Sigmoid colon (tissue), 4 donors: ENCODE measurements at regions not wholly inside any gene's neighbourhood (a gene's known extent, or its start where the extent isn't known, plus 50 kb on each side); places are given as distances from the start of the nearest gene placed in this dataset.

Source experiments
- POLR2AphosphoS5 ChIP-seq, 4 donors: sonication (generic); formaldehyde crosslinking; IDR thresholded peaks; one replicate each; pipeline ENCODE4 v1.6.1; 2017; ENCODE audit warnings: antibody characterized with exemption in 4 of 4
- TF ChIP-seq, protein P1 (sequence below), 4 experiments: fragments of 450-650 bp in 3 of 4; fragments of 200-600 bp in 1 of 4; IDR thresholded peaks; one replicate each; pipeline ENCODE4 v1.5.1; 2016 to 2019; ENCODE audit warnings: antibody characterized with exemption in 4 of 4, mild to moderate bottlenecking in 3 of 4, moderate library complexity in 2 of 4

DNA sequence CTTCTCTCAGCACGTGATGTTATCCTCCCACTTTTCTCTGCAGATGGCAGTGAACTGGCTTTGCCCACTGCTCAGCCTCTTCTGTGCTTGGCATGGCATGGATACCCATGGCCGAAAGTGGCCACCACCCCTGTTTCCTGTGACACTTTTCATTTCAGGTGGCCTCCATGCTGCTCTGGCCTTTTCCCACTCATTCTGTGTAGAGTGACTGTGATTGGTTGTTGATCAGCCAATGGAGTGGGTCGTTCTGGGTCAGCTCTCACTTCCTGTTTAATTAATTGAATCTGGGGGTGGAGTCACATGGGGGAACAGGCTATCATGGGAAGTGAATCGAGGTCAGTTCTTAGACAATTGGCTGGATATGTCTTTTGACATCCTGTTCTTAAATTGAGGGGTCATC lies 350.1 kb upstream of the EEF2KMT start:
- no peak for TF ChIP-seq POLR2AphosphoS5 (IDR thresholded peaks at IDR 0.05)
- TF ChIP-seq, protein P1, sequence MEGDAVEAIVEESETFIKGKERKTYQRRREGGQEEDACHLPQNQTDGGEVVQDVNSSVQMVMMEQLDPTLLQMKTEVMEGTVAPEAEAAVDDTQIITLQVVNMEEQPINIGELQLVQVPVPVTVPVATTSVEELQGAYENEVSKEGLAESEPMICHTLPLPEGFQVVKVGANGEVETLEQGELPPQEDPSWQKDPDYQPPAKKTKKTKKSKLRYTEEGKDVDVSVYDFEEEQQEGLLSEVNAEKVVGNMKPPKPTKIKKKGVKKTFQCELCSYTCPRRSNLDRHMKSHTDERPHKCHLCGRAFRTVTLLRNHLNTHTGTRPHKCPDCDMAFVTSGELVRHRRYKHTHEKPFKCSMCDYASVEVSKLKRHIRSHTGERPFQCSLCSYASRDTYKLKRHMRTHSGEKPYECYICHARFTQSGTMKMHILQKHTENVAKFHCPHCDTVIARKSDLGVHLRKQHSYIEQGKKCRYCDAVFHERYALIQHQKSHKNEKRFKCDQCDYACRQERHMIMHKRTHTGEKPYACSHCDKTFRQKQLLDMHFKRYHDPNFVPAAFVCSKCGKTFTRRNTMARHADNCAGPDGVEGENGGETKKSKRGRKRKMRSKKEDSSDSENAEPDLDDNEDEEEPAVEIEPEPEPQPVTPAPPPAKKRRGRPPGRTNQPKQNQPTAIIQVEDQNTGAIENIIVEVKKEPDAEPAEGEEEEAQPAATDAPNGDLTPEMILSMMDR (IDR thresholded peaks at IDR 0.05): no peak
